ENCODE measurements at regions not wholly inside any gene's neighbourhood (a gene's known extent, or its start where the extent isn't known, plus 50 kb on each side); places are given as distances from the start of the nearest gene placed in this dataset.

- DNase-seq: no peak
These were observed 273.6 kb downstream of the SRBD1 start for GRCh38 chr2:45337481-45337880.

- no peak for DNase-seq
These were observed 276.9 kb downstream of the SRBD1 start for GRCh38 chr2:45334205-45334604.

GRCh38 chr2:45332567-45332966, 278.5 kb downstream of the SRBD1 start:
- no peak for DNase-seq

GRCh38 chr2:45332094-45332493, 279.0 kb downstream of the SRBD1 start:
- DNase-seq: no peak

- DNase-seq: no peak
These were observed 279.7 kb downstream of the SRBD1 start for GRCh38 chr2:45331410-45331786.

GRCh38 chr2:45330637-45331409, 280.2 kb downstream of the SRBD1 start:
- DNase-seq: no peak

- no peak for DNase-seq
These were observed 281.0 kb downstream of the SRBD1 start for GRCh38 chr2:45330108-45330507.

GRCh38 chr2:45329045-45329677, 281.9 kb downstream of the SRBD1 start:
- DNase-seq: no peak

GRCh38 chr2:45328264-45328870, 282.7 kb downstream of the SRBD1 start:
- no peak for DNase-seq

- no peak for DNase-seq
These were observed 287.7 kb downstream of the SRBD1 start for GRCh38 chr2:45323344-45323743.

GRCh38 chr2:45320956-45321355, 290.1 kb downstream of the SRBD1 start:
- no peak for DNase-seq

- DNase-seq: no peak
These were observed 291.2 kb downstream of the SRBD1 start for GRCh38 chr2:45319683-45320455.

- DNase-seq: no peak
These were observed 292.4 kb downstream of the SRBD1 start for GRCh38 chr2:45318686-45319085.

GRCh38 chr2:45316576-45317338, 294.3 kb downstream of the SRBD1 start:
- DNase-seq: no peak

GRCh38 chr2:45315861-45316260, 295.2 kb downstream of the SRBD1 start:
- no peak for DNase-seq

- no peak for DNase-seq
These were observed 298.8 kb downstream of the SRBD1 start for GRCh38 chr2:45312275-45312674.

- no peak for DNase-seq
These were observed 299.5 kb downstream of the SRBD1 start for GRCh38 chr2:45311559-45311958.

- DNase-seq: no peak
These were observed 297.9 kb upstream of the SIX2 start for GRCh38 chr2:45307147-45307546.

- DNase-seq: no peak
These were observed 296.3 kb upstream of the SIX2 start for GRCh38 chr2:45305599-45305998.

- DNase-seq: no peak
These were observed 294.4 kb upstream of the SIX2 start for GRCh38 chr2:45303417-45304202.

GRCh38 chr2:45301307-45302277, 292.3 kb upstream of the SIX2 start:
- no peak for DNase-seq

All from GF-D8 (cell line).